ENCODE measurements at regions not wholly inside any gene's neighbourhood (a gene's known extent, or its start where the extent isn't known, plus 50 kb on each side); places are given as distances from the start of the nearest gene placed in this dataset.

- TF ChIP-seq CTCF (IDR thresholded peaks at IDR 0.05) (no peak), EZH2 (IDR thresholded peaks at IDR 0.05) (no peak), EZH2phosphoT487 (IDR thresholded peaks at IDR 0.05) (no peak)
These were observed 445.6 kb upstream of the ADAMTS5 start for GRCh38 chr21:27412530-27412929.
